GM12878 (cell line): ENCODE measurements at regions not wholly inside any gene's neighbourhood (a gene's known extent, or its start where the extent isn't known, plus 50 kb on each side); places are given as distances from the start of the nearest gene placed in this dataset.

Experiments
- ATAC-seq: fragments of 200-7000 bp; cut with Tn5 transposase; 3 replicates; pipeline ENCODE4 v1.9.1; 2020; ENCODE audit warnings: mild to moderate bottlenecking, moderate library complexity
- BruUV-seq: library from RNA; stranded (reverse); fragments of 400-500 nt; replicated peaks from 2 replicates; lab custom pipeline; 2021; lab: Mats Ljungman, UMichigan
- CTCF ChIA-PET: fragments of 300-600 bp; sonication (Branson Sonifier 250); formaldehyde crosslinking; extraction: SDS; loops from one replicate; lab custom pipeline; 2021; ENCODE audit warnings: inconsistent platforms; lab: Yijun Ruan, JAX
- POLR2A ChIA-PET: fragments of 350-600 bp; formaldehyde crosslinking; extraction: SDS; loops from one replicate; lab custom pipeline; 2021; ENCODE audit warnings: inconsistent platforms; lab: Charles Lee
- RAD21 ChIA-PET: fragments of 300-600 bp; sonication (Branson Sonifier 250); formaldehyde crosslinking; loops from one replicate; lab custom pipeline; 2023; ENCODE audit warnings: antibody characterized with exemption; ENCODE audit not compliant: unreplicated experiment; lab: Charles Lee
- SMC1A ChIA-PET: fragments of 300-600 bp; sonication (Branson Sonifier 250); formaldehyde crosslinking; loops from one replicate; lab custom pipeline; 2023; ENCODE audit not compliant: unreplicated experiment, uncharacterized antibody; lab: Charles Lee
- DNase-seq: peaks from one replicate; pipeline ENCODE4 v3.0.0-alpha.2; 2011; ENCODE audit warnings: low read depth, low spot score
- FAIRE-seq: peaks from 3 replicates; lab custom pipeline; 2011; peaks lifted over from hg19 to GRCh38; lab: Jason Lieb, UNC
- H2AFZ ChIP-seq: 2 replicates; pipeline ENCODE4 v1.6.0; 2011; ENCODE audit warnings: low read depth, low read length, control low read depth; ENCODE audit not compliant: control insufficient read depth
- H3K27ac ChIP-seq: 2 replicates; pipeline ENCODE4 v1.5.1; 2011; ENCODE audit warnings: control low read depth; ENCODE audit not compliant: control insufficient read depth, insufficient read depth
- H3K27me3 ChIP-seq, 2 experiments: replicated peaks in 1 of 2; 2 replicates each; pipeline versions ENCODE4 v1.6.0 to v1.6.1; 2011; ENCODE audit warnings: low read length in 1 of 2; ENCODE audit not compliant: control insufficient read depth in 2 of 2, insufficient read depth in 2 of 2
- H3K36me3 ChIP-seq, 2 experiments: 2 replicates each; pipeline ENCODE4 v1.5.1; 2011; ENCODE audit warnings: low read length in 1 of 2; ENCODE audit not compliant: control insufficient read depth in 2 of 2, insufficient read depth in 2 of 2
- H3K4me1 ChIP-seq: 2 replicates; pipeline ENCODE4 v1.6.1; 2011; ENCODE audit warnings: mild to moderate bottlenecking, low read length, moderate library complexity, mixed read lengths; ENCODE audit not compliant: control insufficient read depth, insufficient read depth
- H3K4me2 ChIP-seq: 2 replicates; pipeline ENCODE4 v1.6.0; 2011; ENCODE audit warnings: control low read depth; ENCODE audit not compliant: control insufficient read depth, insufficient read depth
- H3K4me3 ChIP-seq: fragments of 200-600 bp; sonication (generic); 2 replicates; pipeline ENCODE4 v1.5.1; 2016
- H3K79me2 ChIP-seq: 2 replicates; pipeline ENCODE4 v1.6.0; 2011; ENCODE audit warnings: low read length; ENCODE audit not compliant: control insufficient read depth, insufficient read depth
- H3K9ac ChIP-seq: 2 replicates; pipeline ENCODE4 v1.8.0; 2011; ENCODE audit warnings: low read length, control low read depth, mixed read lengths; ENCODE audit not compliant: control insufficient read depth, insufficient read depth
- H3K9me3 ChIP-seq: replicated peaks from 3 replicates; pipeline ENCODE4 v1.5.1; 2011; ENCODE audit warnings: mild to moderate bottlenecking, low read length; ENCODE audit not compliant: control insufficient read depth, insufficient read depth
- H4K20me1 ChIP-seq: 2 replicates; pipeline ENCODE4 v1.6.0; 2011; ENCODE audit not compliant: control insufficient read depth, insufficient read depth
- ATF7 ChIP-seq: fragments of 450-650 bp; IDR thresholded peaks from 2 replicates; pipeline ENCODE4 v1.6.1; 2016; ENCODE audit warnings: low read depth, mild to moderate bottlenecking
- CEBPB ChIP-seq, 2 experiments: fragments of 150-350 bp in 1 of 2; IDR thresholded peaks; 2 replicates each; pipeline ENCODE4 v1.6.1; 2012 to 2014; ENCODE audit warnings: low read depth in 2 of 2, low read length in 2 of 2, borderline replicate concordance in 1 of 2, inconsistent platforms in 1 of 2
- CREM ChIP-seq: IDR thresholded peaks from 2 replicates; pipeline ENCODE4 v1.6.1; 2014; ENCODE audit warnings: antibody characterized with exemption, low read depth
- E2F8 ChIP-seq: fragments of 450-650 bp; IDR thresholded peaks from 2 replicates; pipeline ENCODE4 v1.6.1; 2018; ENCODE audit warnings: mild to moderate bottlenecking, low read depth, moderate library complexity; ENCODE audit not compliant: partially characterized antibody
- E4F1 ChIP-seq: fragments of 450-650 bp; IDR thresholded peaks from 2 replicates; pipeline ENCODE4 v1.6.1; 2018; ENCODE audit warnings: borderline replicate concordance, mild to moderate bottlenecking; ENCODE audit not compliant: partially characterized antibody
- ESRRA ChIP-seq: IDR thresholded peaks from 2 replicates; pipeline ENCODE4 v1.6.1; 2012; ENCODE audit warnings: mild to moderate bottlenecking, low read length, improper control_type of control experiment
- NFYA ChIP-seq: IDR thresholded peaks from 2 replicates; pipeline ENCODE4 v1.6.1; 2011; ENCODE audit warnings: low read depth, mild to moderate bottlenecking, low read length, improper control_type of control experiment, borderline replicate concordance
- NR2C1 ChIP-seq: fragments of 450-650 bp; IDR thresholded peaks from 2 replicates; pipeline ENCODE4 v1.6.1; 2017; ENCODE audit warnings: antibody characterized with exemption, mild to moderate bottlenecking, moderate library complexity
- PBX3 ChIP-seq: IDR thresholded peaks from 2 replicates; pipeline ENCODE4 v1.6.1; 2011; ENCODE audit warnings: mild to moderate bottlenecking, low read depth, low read length, moderate library complexity; ENCODE audit not compliant: insufficient replicate concordance
- RFX5 ChIP-seq: IDR thresholded peaks from 2 replicates; pipeline ENCODE4 v1.6.1; 2011; ENCODE audit warnings: low read depth, low read length, improper control_type of control experiment
- SKIL ChIP-seq: fragments of 450-650 bp; IDR thresholded peaks from 2 replicates; pipeline ENCODE4 v1.6.1; 2017; ENCODE audit warnings: mild to moderate bottlenecking, low read depth, inconsistent platforms; ENCODE audit not compliant: poor library complexity, severe bottlenecking
- ZNF622 ChIP-seq: fragments of 450-650 bp; IDR thresholded peaks from 2 replicates; pipeline ENCODE4 v1.6.1; 2017; ENCODE audit warnings: mild to moderate bottlenecking, inconsistent platforms
- WGBS: methylation state at CpG from one replicate; pipeline ENCODE4 v1.1.6; 2016; ENCODE audit warnings: low lambda C conversion rate; ENCODE audit not compliant: insufficient replicate concordance, insufficient coverage; ENCODE audit errors: missing lambda C conversion rate; 5-methylcytosine and 5-hydroxymethylcytosine counted together
- in situ Hi-C: fragments of 300-500 bp; cut with MboI; formaldehyde crosslinking; loops from 9 replicates; pipeline ENCODE4 v1.14.3; 2018; ENCODE audit warnings: mixed read lengths
- intact Hi-C: fragments of 100-400 bp; cut with micrococcal nuclease; formaldehyde crosslinking; loops from one replicate; pipeline ENCODE4 v1.14.2; 2022; ENCODE audit not compliant: unreplicated experiment

- 30% methylated on average over 2 of the region's 2 CpGs for WGBS
- ChIA-PET SMC1A (interaction anchor here (1.1 kb wide), 1 partner anchor 9 kb away, joined by 4 read pairs; no protein-coding TSS in a partner anchor), RAD21 (no interaction called here), CTCF (interaction anchor here (1.1 kb wide), 1 partner anchor 39 kb away, joined by 3 read pairs; no protein-coding TSS in a partner anchor), POLR2A (no interaction called here)
- no peaks in the 10 kb centered on the region for H4K20me1 ChIP-seq
- no peak overlapping the region for H3K9ac ChIP-seq
- in situ Hi-C loops = no loop called here
- no peak overlapping the region for H3K4me3 ChIP-seq
- H3K9me3 ChIP-seq = no peaks in the 10 kb centered on the region
- H3K79me2 ChIP-seq = no peaks in the 10 kb centered on the region
- H3K4me1 ChIP-seq = no peaks in the 10 kb centered on the region
- DNase-seq (no peak), FAIRE-seq (no peak), ATAC-seq (no peak)
- H3K27ac ChIP-seq = no peak overlapping the region
- H3K36me3 ChIP-seq = no peaks in the 10 kb centered on the region
- no peak overlapping the region for H2AFZ ChIP-seq
- no peaks in the 10 kb centered on the region for H3K27me3 ChIP-seq
- BruUV-seq = no TSS peak
- H3K4me2 ChIP-seq = no peak overlapping the region
- intact Hi-C loops = no loop called here
- TF ChIP-seq E2F8 (no peak), CREM (no peak), CEBPB (IDR thresholded peaks at IDR 0.05; ENCODE audit: borderline replicate concordance in 1 of 2, low read depth in 2 of 2, low read length in 2 of 2) (no peak), ESRRA (no peak), PBX3 (no peak), NFYA (no peak), E4F1 (no peak), ATF7 (no peak), RFX5 (no peak), ZNF622 (no peak), SKIL (no peak), NR2C1 (no peak)
Measured at GRCh38 chr15:96390986-96391385, 60.5 kb downstream of the NR2F2 start.
